ENCODE measurements at regions not wholly inside any gene's neighbourhood (a gene's known extent, or its start where the extent isn't known, plus 50 kb on each side); places are given as distances from the start of the nearest gene placed in this dataset.
"Not testable (repeated sequence)": the region's sequence is repeated elsewhere in the genome, so short reads cannot be mapped to it uniquely, and the experiment has no call there.

GRCh38 chr5:124515497-124516245, 230.8 kb downstream of the ZNF608 start:
- peak in 1 of 2 donors; percentile 65 for DNase-seq (ENCODE audit: low read depth in 2 of 2)

GRCh38 chr5:124514956-124515355, 231.5 kb downstream of the ZNF608 start:
- DNase-seq (ENCODE audit: low read depth in 2 of 2), result no peak

GRCh38 chr5:124512952-124513632, 233.3 kb downstream of the ZNF608 start:
- DNase-seq (ENCODE audit: low read depth in 2 of 2), result no peak

GRCh38 chr5:124512236-124512635, 234.2 kb downstream of the ZNF608 start:
- DNase-seq (ENCODE audit: low read depth in 2 of 2), result no peak

- no peak for DNase-seq (ENCODE audit: low read depth in 2 of 2)
Observed at GRCh38 chr5:124511791-124512190, 234.6 kb downstream of the ZNF608 start.

- peak in 1 of 2 donors; percentile 19 for DNase-seq (ENCODE audit: low read depth in 2 of 2)
Observed at GRCh38 chr5:124507688-124508087, 238.8 kb downstream of the ZNF608 start.

GRCh38 chr5:124504081-124504916, 242.1 kb downstream of the ZNF608 start:
- no peak for DNase-seq (ENCODE audit: low read depth in 2 of 2)

GRCh38 chr5:124502551-124502950, 243.9 kb downstream of the ZNF608 start:
- DNase-seq (ENCODE audit: low read depth in 2 of 2), result no peak

- not testable (repeated sequence) for DNase-seq (ENCODE audit: low read depth in 2 of 2)
Observed at GRCh38 chr5:124499818-124500217, 246.6 kb downstream of the ZNF608 start.

- not testable (repeated sequence) for DNase-seq (ENCODE audit: low read depth in 2 of 2)
Observed at GRCh38 chr5:124496968-124497367, 249.5 kb downstream of the ZNF608 start.

GRCh38 chr5:124494540-124495116, 251.8 kb downstream of the ZNF608 start:
- DNase-seq (ENCODE audit: low read depth in 2 of 2), result no peak

GRCh38 chr5:124492444-124493224, 253.8 kb downstream of the ZNF608 start:
- DNase-seq (ENCODE audit: low read depth in 2 of 2), result no peak

GRCh38 chr5:124490315-124490714, 256.1 kb downstream of the ZNF608 start:
- DNase-seq (ENCODE audit: low read depth in 2 of 2), result not testable (repeated sequence)

GRCh38 chr5:124481419-124481818, 265.0 kb downstream of the ZNF608 start:
- DNase-seq (ENCODE audit: low read depth in 2 of 2), result no peak

GRCh38 chr5:124480964-124481363, 265.5 kb downstream of the ZNF608 start:
- no peak for DNase-seq (ENCODE audit: low read depth in 2 of 2)

GRCh38 chr5:124480022-124480421, 266.4 kb downstream of the ZNF608 start:
- no peak for DNase-seq (ENCODE audit: low read depth in 2 of 2)

- no peak for DNase-seq (ENCODE audit: low read depth in 2 of 2)
Observed at GRCh38 chr5:124478264-124478663, 268.2 kb downstream of the ZNF608 start.

- DNase-seq (ENCODE audit: low read depth in 2 of 2), result no peak
Observed at GRCh38 chr5:124477577-124477976, 268.9 kb downstream of the ZNF608 start.

GRCh38 chr5:124477062-124477461, 269.4 kb downstream of the ZNF608 start:
- DNase-seq (ENCODE audit: low read depth in 2 of 2), result no peak

GRCh38 chr5:124474528-124475215, 271.8 kb downstream of the ZNF608 start:
- DNase-seq (ENCODE audit: low read depth in 2 of 2), result no peak

All from dermis microvascular lymphatic vessel endothelial cell (primary cell).